GM12878 (cell line): ENCODE measurements at regions not wholly inside any gene's neighbourhood (a gene's known extent, or its start where the extent isn't known, plus 50 kb on each side); places are given as distances from the start of the nearest gene placed in this dataset.

Experiments used
- ATAC-seq: fragments of 200-7000 bp; cut with Tn5 transposase; 3 replicates; pipeline ENCODE4 v1.9.1; 2020; ENCODE audit warnings: mild to moderate bottlenecking, moderate library complexity
- BruUV-seq: library from RNA; stranded (reverse); fragments of 400-500 nt; replicated peaks from 2 replicates; lab custom pipeline; 2021; lab: Mats Ljungman, UMichigan
- CTCF ChIA-PET: fragments of 300-600 bp; sonication (Branson Sonifier 250); formaldehyde crosslinking; extraction: SDS; loops from one replicate; lab custom pipeline; 2021; ENCODE audit warnings: inconsistent platforms; lab: Yijun Ruan, JAX
- POLR2A ChIA-PET: fragments of 350-600 bp; formaldehyde crosslinking; extraction: SDS; loops from one replicate; lab custom pipeline; 2021; ENCODE audit warnings: inconsistent platforms; lab: Charles Lee
- RAD21 ChIA-PET: fragments of 300-600 bp; sonication (Branson Sonifier 250); formaldehyde crosslinking; loops from one replicate; lab custom pipeline; 2023; ENCODE audit warnings: antibody characterized with exemption; ENCODE audit not compliant: unreplicated experiment; lab: Charles Lee
- SMC1A ChIA-PET: fragments of 300-600 bp; sonication (Branson Sonifier 250); formaldehyde crosslinking; loops from one replicate; lab custom pipeline; 2023; ENCODE audit not compliant: unreplicated experiment, uncharacterized antibody; lab: Charles Lee
- DNase-seq: peaks from one replicate; pipeline ENCODE4 v3.0.0-alpha.2; 2011; ENCODE audit warnings: low read depth, low spot score
- FAIRE-seq: peaks from 3 replicates; lab custom pipeline; 2011; peaks lifted over from hg19 to GRCh38; lab: Jason Lieb, UNC
- H2AFZ ChIP-seq: 2 replicates; pipeline ENCODE4 v1.6.0; 2011; ENCODE audit warnings: low read depth, low read length, control low read depth; ENCODE audit not compliant: control insufficient read depth
- H3K27ac ChIP-seq: 2 replicates; pipeline ENCODE4 v1.5.1; 2011; ENCODE audit warnings: control low read depth; ENCODE audit not compliant: control insufficient read depth, insufficient read depth
- H3K27me3 ChIP-seq, 2 experiments: replicated peaks in 1 of 2; 2 replicates each; pipeline versions ENCODE4 v1.6.0 to v1.6.1; 2011; ENCODE audit warnings: low read length in 1 of 2; ENCODE audit not compliant: control insufficient read depth in 2 of 2, insufficient read depth in 2 of 2
- H3K36me3 ChIP-seq, 2 experiments: 2 replicates each; pipeline ENCODE4 v1.5.1; 2011; ENCODE audit warnings: low read length in 1 of 2; ENCODE audit not compliant: control insufficient read depth in 2 of 2, insufficient read depth in 2 of 2
- H3K4me1 ChIP-seq: 2 replicates; pipeline ENCODE4 v1.6.1; 2011; ENCODE audit warnings: mild to moderate bottlenecking, low read length, moderate library complexity, mixed read lengths; ENCODE audit not compliant: control insufficient read depth, insufficient read depth
- H3K4me2 ChIP-seq: 2 replicates; pipeline ENCODE4 v1.6.0; 2011; ENCODE audit warnings: control low read depth; ENCODE audit not compliant: control insufficient read depth, insufficient read depth
- H3K4me3 ChIP-seq: fragments of 200-600 bp; sonication (generic); 2 replicates; pipeline ENCODE4 v1.5.1; 2016
- H3K79me2 ChIP-seq: 2 replicates; pipeline ENCODE4 v1.6.0; 2011; ENCODE audit warnings: low read length; ENCODE audit not compliant: control insufficient read depth, insufficient read depth
- H3K9ac ChIP-seq: 2 replicates; pipeline ENCODE4 v1.8.0; 2011; ENCODE audit warnings: low read length, control low read depth, mixed read lengths; ENCODE audit not compliant: control insufficient read depth, insufficient read depth
- H3K9me3 ChIP-seq: replicated peaks from 3 replicates; pipeline ENCODE4 v1.5.1; 2011; ENCODE audit warnings: mild to moderate bottlenecking, low read length; ENCODE audit not compliant: control insufficient read depth, insufficient read depth
- H4K20me1 ChIP-seq: 2 replicates; pipeline ENCODE4 v1.6.0; 2011; ENCODE audit not compliant: control insufficient read depth, insufficient read depth
- NFYB ChIP-seq: IDR thresholded peaks from 2 replicates; pipeline ENCODE4 v1.6.1; 2011; ENCODE audit warnings: low read depth, mild to moderate bottlenecking, low read length, improper control_type of control experiment, moderate library complexity; ENCODE audit not compliant: insufficient read depth
- RAD51 ChIP-seq: fragments of 450-650 bp; IDR thresholded peaks from 2 replicates; pipeline ENCODE4 v1.6.1; 2016; ENCODE audit warnings: moderate library complexity, mild to moderate bottlenecking, inconsistent platforms
- ZBTB4 ChIP-seq: fragments of 450-650 bp; formaldehyde crosslinking; IDR thresholded peaks from 2 replicates; pipeline ENCODE4 v1.4.0; 2022; ENCODE audit warnings: mild to moderate bottlenecking, moderate library complexity
- WGBS: methylation state at CpG from one replicate; pipeline ENCODE4 v1.1.6; 2016; ENCODE audit warnings: low lambda C conversion rate; ENCODE audit not compliant: insufficient replicate concordance, insufficient coverage; ENCODE audit errors: missing lambda C conversion rate; 5-methylcytosine and 5-hydroxymethylcytosine counted together
- in situ Hi-C: fragments of 300-500 bp; cut with MboI; formaldehyde crosslinking; loops from 9 replicates; pipeline ENCODE4 v1.14.3; 2018; ENCODE audit warnings: mixed read lengths
- intact Hi-C: fragments of 100-400 bp; cut with micrococcal nuclease; formaldehyde crosslinking; loops from one replicate; pipeline ENCODE4 v1.14.2; 2022; ENCODE audit not compliant: unreplicated experiment

GRCh38 chr5:155381654-155382053, 368.1 kb downstream of the KIF4B start (continued):
- TF ChIP-seq ZBTB4 = no peak

GRCh38 chr5:155389498-155389897, 375.9 kb downstream of the KIF4B start:
- ChIA-PET POLR2A (interaction anchor here (0.6 kb wide), 1 partner anchor 1587 kb away, joined by 6 read pairs; no protein-coding TSS in a partner anchor), RAD21 (no interaction called here), CTCF (no interaction called here), SMC1A (no interaction called here)
- TF ChIP-seq NFYB (no peak), RAD51 (no peak)
- peak; percentile 35; the same call in 1 of the 3 replicates for ATAC-seq
- no peaks in the 10 kb centered on the region for H3K27me3 ChIP-seq
- H3K9ac ChIP-seq = no peak overlapping the region
- FAIRE-seq = no peak
- no peaks in the 10 kb centered on the region for H4K20me1 ChIP-seq
- no peaks in the 10 kb centered on the region for H3K79me2 ChIP-seq
- H3K27ac ChIP-seq = no peak overlapping the region
- no peaks in the 10 kb centered on the region for H3K36me3 ChIP-seq
- peak overlapping the region; percentile 35; the same call in 1 of the 2 replicates for H3K4me2 ChIP-seq
- DNase-seq = no peak
- no peak overlapping the region for H3K4me3 ChIP-seq
- in situ Hi-C loops (no loop called here), intact Hi-C loops (no loop called here)
- H3K9me3 ChIP-seq = no peaks in the 10 kb centered on the region
- 8% methylated on average over 4 of the region's 4 CpGs for WGBS
- H2AFZ ChIP-seq = no peak overlapping the region
- no TSS peak for BruUV-seq
- H3K4me1 ChIP-seq = no peaks in the 10 kb centered on the region
